GM18868 (cell line): ENCODE measurements at regions not wholly inside any gene's neighbourhood (a gene's known extent, or its start where the extent isn't known, plus 50 kb on each side); places are given as distances from the start of the nearest gene placed in this dataset.
"Not testable (repeated sequence)": the region's sequence is repeated elsewhere in the genome, so short reads cannot be mapped to it uniquely, and the experiment has no call there.

Source experiments
- ATAC-seq: cut with Tn5 transposase; IDR thresholded peaks from one replicate; pipeline ENCODE4 v1.9.1; 2021; ENCODE audit warnings: mild to moderate bottlenecking, moderate library complexity; ENCODE audit not compliant: unreplicated experiment

DNA sequence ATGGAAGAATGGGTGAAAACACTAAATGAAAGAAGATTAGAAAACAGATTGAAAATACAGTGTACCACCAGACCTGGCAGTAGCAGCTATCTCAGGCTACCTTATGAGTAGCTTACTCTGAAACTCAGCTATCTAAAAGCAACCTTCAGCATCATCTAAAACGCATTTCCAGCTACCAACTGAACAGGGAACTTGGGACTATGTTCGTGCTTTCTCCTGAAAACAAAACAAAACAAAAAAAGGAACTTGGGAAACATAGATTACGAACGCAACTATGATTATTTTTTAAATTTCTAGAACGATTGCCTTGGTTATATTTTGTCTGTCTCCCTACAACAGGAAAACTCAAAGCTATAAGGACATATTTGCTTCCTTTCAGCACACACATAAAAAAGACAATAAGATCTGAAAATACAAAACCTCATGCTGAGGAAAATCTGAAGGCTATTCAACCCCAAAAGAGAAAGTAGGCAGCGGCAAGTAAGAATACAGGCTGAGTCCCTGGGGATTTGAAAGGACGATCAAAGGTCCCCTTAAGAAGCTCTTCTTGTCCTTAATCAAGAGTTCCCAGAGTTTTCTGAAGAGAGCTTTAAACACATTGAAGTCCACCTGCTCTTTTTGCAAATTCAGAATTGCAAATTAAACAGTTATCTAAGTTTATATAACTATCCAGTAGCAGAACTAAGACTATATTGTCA lies 53.4 kb downstream of the OR2K2 start:
- no peak for ATAC-seq

DNA sequence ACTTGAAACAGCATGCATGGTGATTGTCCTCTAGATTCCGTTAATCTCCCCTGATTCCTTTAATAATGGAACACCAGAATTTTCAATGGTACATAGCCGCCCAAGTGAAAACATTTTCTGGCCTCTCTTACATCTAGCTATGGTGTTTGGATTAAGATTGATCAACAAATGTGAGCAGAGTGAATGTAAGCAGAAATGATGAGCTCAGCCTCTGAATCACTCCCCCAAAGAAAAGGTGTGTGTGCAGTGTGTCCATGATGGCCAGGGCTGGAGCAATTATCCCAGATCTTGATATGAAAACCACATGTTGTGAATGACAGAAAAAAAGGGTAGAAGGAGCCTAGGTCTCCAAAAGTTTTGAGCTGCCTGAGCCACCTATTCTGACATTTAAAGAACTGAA lies 55.3 kb downstream of the OR2K2 start:
- ATAC-seq: no peak

DNA sequence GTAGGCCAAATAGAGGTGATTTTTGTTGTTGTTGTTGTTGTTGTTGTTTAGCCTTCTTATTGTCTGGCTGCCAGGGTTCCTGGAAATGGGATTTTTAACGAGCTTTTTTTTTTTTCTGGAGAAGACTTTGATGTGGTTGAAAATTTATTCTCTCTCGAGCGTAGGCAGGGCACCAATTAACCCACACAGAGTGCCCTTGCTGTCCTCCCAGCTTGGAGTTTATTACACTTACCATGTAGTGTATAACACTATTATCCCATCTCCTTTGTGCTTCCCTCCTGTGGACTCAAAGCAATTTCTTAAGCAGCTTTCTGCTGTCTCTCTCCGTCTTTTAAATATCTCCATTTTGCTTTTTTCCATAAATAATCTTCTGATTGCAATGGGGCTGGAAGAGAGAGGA lies 57.4 kb downstream of the OR2K2 start:
- ATAC-seq: no peak

DNA sequence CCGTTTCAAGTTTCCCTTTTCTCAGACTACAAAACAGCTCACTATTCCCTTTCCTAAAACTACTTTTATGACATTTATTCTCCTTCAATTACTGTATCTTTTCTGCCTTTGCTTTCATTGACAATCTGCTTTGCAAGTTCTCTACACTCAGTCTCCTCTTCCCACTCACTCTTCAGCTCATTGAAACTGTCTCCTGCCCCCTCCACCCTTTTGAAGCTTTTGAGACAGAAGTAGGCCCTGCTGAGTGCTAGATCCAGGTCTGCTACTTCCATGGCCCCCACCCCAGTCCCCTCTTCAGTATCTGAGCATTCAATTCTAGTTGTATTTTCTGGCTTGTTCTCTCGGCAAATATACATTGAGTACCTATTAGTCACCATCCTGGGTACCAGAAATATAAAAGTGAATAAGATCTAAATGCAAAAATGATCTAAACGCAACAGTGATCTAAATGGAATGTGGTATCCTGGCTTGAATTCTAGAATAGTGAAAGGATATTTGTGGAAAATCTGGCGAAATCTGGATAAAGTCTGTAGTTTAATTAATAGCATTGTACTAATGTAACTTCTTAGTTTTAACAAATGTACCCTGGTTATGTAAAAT lies 58.4 kb downstream of the OR2K2 start:
- no peak for ATAC-seq

DNA sequence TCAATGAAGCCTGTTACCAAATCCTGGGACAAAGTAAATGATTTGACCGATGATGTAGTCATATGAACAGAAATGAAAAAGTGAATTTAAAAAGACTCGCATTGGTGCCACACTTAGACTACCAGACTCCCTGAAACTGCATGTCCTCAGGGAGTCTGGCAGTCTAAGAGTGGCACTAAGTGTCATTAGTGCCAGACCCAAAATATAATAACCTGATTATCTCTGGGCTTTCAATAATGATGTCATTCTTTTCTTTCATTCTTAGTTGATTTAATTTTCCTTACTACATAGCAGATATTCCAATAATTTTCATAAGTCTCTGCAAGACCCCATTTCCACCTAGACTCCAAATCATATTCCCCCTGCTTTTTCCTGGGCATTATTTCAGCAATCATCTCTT lies 59.0 kb downstream of the OR2K2 start:
- no peak for ATAC-seq

DNA sequence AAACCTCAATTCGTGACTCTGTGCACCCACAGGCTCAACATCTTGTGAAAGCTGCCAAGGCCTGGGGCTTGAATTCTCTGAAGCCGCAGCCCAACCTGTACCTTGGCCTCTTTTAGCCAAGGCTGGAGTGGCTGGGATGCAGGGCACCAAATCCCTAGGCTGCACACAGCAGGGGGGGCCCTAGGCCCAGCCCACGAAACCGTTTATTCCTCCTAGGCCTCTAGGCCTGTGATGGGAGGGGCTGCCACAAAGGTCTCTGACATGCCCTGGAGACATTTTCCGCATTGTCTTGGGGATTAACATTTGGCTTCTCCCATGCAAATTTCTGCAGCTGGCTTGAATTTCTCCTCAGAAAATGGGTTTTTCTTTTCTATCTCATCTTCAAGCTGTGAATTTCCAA lies 64.0 kb downstream of the OR2K2 start:
- not testable (repeated sequence) for ATAC-seq

DNA sequence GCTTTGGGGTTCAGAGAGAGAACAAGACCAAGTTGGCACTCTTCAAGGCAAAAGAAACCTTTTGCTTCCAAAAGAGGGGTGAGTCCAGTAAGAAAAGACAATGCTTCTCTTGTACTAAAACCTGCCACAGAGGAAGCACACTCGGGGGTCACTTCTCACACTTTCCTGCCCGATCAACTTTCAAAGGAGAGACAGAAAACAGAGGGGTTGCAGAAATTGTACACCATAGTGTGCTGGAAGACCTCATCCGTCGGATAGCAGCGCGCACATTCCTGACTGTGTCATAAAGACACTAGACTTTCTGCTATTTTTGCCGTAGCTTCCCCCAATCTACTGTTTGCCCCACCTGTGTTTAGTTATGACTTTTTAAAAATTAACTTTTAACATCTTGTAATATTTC lies 66.9 kb downstream of the OR2K2 start:
- no peak for ATAC-seq

DNA sequence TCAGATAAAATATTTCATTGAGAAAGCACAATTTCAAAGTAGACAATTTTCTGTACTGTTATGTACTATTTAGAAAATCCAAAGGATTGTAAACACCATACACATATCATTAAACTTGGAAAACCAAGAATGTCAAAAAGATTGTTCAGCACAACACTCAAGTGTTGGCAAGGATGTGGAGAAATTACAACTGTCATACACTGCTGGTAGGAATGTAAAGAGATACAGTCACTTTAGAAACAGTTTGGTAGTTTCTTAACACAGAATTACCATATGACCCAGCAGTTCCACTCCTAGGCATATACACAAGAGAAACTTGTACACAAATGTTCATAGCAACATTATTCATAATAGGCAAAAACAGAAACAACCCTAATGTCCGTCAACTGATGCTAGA lies 71.2 kb downstream of the OR2K2 start:
- ATAC-seq: no peak

DNA sequence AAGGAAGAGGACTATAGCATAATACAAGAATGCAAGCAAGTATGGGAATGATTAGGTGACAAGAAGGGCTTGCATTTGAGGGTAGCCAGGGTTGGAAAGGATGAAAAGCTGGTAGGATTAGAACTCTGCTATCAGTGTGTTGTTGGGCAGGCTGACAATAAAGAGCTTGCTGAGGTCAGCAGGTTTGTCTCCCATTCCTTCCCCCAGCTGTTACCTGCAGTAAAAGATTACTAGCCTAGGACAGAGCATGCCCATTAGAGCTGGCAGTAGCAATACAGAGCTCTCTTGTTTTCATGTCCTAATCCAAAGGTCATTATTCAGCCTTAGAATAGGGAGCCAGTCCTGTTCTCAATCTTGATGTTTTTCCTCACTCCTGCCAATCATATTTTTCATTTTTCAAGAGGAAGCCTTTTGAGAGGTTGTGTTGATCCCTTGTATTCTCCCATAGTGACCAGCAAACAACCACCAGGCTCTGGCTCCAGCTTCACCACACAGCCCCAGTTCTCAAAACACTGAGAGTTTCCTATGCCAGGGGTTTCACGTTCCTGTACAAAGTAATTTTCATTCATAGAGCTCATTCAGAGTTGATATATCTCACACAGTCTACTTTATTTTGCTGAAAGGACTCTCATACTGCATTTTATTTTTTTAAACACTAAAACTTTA lies 71.7 kb downstream of the OR2K2 start:
- ATAC-seq: no peak

DNA sequence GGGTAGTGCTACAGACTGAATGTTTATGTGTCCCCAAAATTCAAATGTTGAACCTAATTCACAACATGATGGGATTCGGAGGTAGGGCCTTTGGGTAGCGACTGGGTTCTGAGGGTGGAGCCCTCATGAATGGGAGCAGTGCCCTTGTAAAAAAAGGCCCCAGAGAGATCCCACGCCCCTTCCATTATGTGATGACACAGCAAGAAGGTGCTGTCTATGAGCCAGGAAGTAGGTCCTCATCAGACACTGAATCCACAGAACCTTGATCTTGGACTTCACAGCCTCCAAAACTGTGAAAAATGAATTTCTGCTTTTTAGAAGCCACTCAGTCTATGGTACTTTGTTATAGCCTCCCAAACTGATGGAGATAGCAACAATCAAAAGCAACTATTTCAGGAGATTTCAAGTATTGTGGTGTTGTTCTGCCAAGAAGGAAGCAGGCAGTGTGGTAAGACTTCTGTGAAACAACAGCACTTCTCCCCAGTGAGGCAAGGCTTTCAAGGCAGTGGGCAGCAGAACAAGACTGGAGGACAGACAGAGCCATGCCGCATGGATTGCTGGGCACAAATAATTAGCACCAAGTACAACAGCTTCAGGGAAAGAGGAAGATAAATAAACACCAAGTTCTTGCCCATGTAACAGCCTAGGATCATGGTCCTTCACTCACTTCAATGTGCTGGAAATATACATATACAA lies 76.1 kb downstream of the OR2K2 start:
- ATAC-seq: no peak

DNA sequence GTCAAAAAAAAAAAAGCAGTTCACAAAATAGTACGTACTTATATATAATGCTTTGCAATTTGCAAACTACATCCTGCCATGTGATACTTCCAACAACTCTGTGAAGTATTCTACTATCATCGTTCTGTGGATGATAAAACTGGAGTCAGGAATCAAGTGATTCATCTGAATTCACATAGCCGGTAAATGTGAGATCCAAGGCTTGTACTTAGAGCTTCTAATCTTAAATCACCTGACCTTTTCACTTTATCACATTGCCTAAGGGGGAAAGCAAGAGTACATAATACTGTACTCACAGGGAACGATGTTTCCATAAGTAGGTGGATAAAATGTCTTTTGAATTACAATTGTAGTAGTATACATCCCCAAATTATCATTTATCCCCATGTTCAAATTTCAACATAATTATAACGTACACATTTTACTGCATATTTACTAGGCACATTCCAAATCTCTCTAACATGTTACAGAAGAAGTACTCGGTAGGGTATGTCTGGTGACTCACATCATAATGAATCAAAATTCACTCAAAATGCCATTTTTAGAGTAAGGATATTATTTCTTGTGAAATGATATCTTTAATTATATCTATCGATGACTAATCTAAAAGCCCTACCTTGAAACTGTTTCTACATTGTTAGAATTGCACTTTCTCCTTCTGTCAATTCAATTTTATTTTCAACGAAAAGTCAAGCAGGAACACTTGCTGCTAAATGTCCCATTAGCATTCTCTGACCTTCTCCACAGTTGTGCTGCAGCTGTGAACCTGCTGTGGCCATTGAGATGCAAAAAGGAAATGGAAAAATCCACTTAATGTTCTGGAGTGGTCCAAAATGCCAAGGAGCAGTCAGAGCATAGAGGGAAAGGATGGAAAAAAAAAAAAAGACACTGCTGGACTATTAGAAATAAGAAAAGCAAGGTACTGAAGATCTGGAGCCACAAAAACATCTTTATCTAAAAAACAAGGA lies 78.9 kb downstream of the OR2K2 start:
- no peak for ATAC-seq

DNA sequence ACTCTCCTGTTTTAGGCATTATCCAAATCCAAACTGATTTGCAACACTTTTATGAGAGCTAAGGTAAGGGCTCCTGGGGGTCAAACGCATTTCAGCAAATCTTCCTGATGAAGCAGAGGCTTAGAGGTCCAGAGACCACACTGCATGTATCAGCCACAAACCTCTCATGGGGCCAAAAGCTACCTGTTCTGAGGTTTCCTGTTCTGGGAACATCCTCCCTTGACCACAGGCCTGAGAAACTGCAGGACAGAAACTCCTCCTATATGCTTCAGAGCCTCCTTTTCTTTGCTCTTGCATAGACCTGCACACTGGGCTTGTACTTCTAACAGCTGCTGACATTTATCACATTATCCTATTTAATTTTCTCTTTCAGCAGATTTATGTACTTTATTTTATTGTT lies 92.6 kb downstream of the OR2K2 start:
- ATAC-seq: no peak

DNA sequence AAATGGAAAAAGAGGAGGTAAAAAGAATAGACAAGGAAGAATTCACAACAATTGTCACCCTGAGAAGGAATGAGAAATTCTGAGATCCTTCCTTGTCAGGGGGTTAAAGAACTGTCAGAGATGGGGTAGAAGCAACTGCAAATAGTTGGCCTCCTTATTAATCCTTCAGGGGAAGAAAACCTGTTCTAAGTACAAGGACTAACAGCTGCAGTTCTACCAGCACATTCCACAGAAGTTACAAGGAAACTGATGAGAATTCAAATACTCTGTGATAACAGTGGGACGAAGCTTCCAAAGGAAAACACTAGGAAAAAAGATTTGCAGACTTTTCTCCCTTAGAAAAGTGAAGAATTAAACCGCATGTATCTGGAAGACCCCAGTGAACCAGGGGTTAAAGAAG lies 93.7 kb downstream of the OR2K2 start:
- no peak for ATAC-seq

DNA sequence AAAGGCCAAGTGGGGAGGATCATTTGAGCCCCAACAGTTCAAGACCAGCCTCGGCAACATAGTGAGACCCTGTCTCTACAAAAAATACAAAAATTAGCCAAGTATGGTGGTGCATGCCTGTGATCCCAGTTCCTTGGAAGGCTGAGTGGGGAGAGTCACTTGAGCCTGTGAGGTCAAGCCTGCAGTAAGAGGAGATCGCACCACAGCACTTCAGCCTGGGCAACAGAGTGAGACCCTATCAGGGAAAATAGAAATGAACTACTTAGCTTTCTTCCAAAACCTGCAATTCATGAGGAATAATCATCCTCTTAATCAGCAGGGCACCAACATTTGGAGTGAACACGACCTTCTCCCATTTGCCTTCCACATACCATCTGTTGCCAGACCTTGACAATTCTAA lies 96.1 kb downstream of the OR2K2 start:
- ATAC-seq: no peak

DNA sequence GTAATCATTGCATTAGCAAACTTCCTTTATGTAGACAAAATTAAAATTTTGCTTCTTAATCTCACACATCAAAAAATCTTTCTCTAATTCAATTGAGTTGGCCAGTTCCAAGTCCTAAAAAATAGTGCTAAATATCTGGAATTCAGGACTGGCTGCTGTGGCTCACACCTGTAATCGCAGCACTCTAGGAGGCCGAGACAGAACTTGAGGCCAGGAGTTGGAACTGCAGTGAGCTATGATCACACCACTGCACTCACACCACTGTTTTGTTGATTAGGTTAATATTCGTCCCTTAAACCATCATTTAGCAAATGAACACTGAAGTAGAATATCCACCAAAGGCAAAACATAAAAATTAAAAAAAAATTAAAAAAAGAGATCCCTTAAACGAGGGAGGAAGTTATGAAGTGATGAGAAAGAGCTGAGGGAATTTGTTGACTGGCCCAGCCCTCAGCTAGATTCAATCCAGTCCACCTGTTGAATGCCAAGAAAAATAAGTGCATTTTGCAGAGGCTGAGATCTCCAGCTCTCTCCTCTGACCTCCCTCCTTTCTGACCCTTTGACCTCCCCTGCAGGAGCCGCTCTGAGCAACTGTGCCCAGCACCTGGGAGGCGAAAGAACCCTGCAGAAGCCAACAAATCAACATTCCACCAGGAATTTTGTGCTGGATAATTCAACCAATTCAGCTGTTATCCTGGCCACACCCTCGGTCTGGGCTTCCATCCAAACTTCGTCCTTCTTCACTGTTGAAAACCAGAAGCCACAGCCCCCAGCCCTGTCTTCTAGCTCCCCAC lies 96.8 kb downstream of the OR2K2 start:
- no peak for ATAC-seq

DNA sequence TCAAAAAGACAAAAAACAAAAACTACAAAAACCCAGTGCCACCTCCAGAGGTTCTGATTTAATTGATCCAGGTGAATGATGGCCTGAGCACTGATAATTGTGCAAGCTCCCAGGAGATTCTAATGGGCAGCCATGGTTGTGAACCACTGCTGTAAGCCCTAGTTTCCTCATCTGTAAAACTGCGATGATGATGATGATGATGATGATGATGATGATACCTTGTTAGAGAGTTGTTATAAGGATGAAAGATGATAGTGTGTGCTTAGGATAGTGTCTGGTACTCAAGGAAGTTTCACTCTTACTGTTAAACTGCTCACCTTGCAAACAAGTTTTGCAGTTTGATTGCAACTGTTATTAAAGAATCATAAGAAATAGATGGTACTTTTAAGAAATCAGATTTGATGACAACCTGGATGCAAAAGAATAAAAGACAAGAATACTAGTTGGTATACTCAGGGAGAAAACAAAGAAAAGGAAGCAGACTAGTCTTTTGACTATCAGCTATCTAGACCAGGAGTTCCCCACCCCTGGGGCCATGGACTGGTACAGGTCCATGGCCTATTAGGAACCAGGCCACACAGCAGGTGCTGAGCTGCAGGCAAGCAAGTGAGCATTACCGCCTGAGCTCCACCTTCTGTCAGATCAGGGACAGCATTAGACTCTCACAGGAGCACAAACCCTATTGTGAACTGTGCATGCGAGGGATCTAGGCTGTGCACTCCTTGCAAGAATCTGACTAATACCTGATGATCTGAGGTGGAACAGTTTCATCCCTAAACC lies 98.0 kb downstream of the OR2K2 start:
- ATAC-seq: no peak

DNA sequence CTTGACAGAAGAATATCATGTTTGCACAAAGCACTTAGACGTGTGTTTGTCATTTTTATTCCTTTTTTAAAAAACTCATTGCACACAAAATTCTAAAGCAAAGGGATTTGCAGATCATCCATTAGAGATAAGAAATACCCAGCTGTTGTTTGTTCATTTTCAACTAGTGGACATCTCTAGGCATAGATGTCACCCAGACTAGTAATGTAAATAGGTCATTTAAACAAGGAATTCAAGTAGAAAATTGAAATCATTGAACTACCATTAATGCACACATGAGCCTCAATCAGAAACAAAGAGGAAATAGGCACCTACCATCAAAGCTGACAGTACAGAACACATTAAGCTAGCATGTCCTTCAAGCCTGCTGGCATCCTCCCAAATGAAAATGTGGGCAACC lies 107.3 kb downstream of the OR2K2 start:
- ATAC-seq: no peak

DNA sequence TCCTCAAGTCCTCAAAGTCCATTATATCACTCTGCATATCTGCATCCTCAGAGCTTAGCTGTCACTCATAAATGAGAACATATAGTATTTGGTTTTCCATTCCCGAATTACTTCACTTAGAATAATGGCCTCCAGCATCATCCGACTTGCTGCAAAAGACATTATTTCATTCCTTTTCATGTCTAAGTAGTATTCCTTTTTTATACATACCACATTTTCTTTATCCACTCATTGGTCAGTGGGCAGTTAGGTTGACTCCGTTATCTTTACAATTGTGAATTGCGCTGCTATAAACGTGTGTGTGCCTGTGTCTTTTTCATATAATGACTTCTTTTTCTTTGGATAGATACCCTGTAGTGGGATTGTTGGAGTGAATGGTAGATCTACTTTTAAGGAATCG lies 117.2 kb downstream of the OR2K2 start:
- no peak for ATAC-seq

DNA sequence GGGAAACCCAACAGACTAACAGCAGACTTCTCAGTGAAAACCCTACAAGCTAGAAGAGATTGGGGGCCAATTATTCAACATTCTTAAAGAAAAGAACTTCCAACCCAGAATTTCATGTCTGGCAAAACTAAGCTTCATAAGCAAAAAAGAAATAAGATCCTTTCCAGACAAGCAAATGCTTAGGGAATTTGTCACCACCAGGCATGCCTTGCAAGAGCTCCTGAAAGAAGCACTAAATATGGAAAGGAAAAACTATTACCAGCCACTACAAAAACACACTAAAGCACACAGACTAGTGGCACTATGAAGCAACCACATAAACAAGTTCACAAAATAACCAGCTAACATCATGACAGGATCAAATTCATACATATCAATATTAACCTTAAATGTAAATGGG lies 131.1 kb downstream of the OR2K2 start:
- no peak for ATAC-seq
